B cell (primary cell): ENCODE measurements at regions not wholly inside any gene's neighbourhood (a gene's known extent, or its start where the extent isn't known, plus 50 kb on each side); places are given as distances from the start of the nearest gene placed in this dataset.

ENCODE experiments used
- EZH2 ChIP-seq: IDR thresholded peaks from 2 replicates; pipeline ENCODE4 v1.6.1; 2012; ENCODE audit warnings: borderline replicate concordance, low read depth, mild to moderate bottlenecking, moderate library complexity, low read length; ENCODE audit not compliant: insufficient read depth, poor library complexity, severe bottlenecking
- TF ChIP-seq, protein P1 (sequence below): fragments of 200-600 bp; IDR thresholded peaks from one replicate; pipeline ENCODE4 v1.8.0; 2022; ENCODE audit warnings: antibody characterized with exemption, mild to moderate bottlenecking

DNA sequence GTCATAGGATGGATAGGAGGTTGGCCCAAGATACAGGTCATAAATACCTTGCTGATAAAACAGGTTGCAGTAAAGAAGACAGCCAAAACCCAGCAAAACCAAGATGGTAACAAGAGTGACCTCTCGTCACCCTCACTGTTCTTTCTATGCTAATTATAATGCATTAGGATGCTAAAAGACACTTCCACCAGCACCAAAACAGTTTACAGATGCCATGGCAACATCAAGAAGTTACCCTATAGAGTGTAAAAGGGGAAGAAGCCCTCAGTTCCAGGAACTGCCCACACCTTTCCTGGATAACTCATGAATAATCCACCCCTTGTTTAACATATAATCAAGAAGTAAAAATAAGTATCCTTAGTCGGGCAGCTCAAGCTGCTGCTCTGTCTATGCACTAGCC lies 671.9 kb downstream of the PTPRC start:
- TF ChIP-seq, protein P1, sequence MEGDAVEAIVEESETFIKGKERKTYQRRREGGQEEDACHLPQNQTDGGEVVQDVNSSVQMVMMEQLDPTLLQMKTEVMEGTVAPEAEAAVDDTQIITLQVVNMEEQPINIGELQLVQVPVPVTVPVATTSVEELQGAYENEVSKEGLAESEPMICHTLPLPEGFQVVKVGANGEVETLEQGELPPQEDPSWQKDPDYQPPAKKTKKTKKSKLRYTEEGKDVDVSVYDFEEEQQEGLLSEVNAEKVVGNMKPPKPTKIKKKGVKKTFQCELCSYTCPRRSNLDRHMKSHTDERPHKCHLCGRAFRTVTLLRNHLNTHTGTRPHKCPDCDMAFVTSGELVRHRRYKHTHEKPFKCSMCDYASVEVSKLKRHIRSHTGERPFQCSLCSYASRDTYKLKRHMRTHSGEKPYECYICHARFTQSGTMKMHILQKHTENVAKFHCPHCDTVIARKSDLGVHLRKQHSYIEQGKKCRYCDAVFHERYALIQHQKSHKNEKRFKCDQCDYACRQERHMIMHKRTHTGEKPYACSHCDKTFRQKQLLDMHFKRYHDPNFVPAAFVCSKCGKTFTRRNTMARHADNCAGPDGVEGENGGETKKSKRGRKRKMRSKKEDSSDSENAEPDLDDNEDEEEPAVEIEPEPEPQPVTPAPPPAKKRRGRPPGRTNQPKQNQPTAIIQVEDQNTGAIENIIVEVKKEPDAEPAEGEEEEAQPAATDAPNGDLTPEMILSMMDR = no peak
- no peak for TF ChIP-seq EZH2
